GM12874 (cell line): ENCODE measurements at regions not wholly inside any gene's neighbourhood (a gene's known extent, or its start where the extent isn't known, plus 50 kb on each side); places are given as distances from the start of the nearest gene placed in this dataset.

Source experiments
- CTCF ChIP-seq: IDR thresholded peaks from 2 replicates; pipeline ENCODE4 v1.5.1; 2011; ENCODE audit warnings: low read depth, mild to moderate bottlenecking, control low read depth, low read length, moderate library complexity; ENCODE audit not compliant: insufficient read depth

GRCh38 chr16:17743578-17743977, 272.8 kb upstream of the XYLT1 start:
- no peak for TF ChIP-seq CTCF

- TF ChIP-seq CTCF = no peak
These were observed 272.4 kb upstream of the XYLT1 start for GRCh38 chr16:17743158-17743557.

- no peak for TF ChIP-seq CTCF
These were observed 259.1 kb upstream of the XYLT1 start for GRCh38 chr16:17729820-17730219.

GRCh38 chr16:17728196-17728595, 257.4 kb upstream of the XYLT1 start:
- TF ChIP-seq CTCF = no peak

- no peak for TF ChIP-seq CTCF
These were observed 253.6 kb upstream of the XYLT1 start for GRCh38 chr16:17724242-17724898.

- TF ChIP-seq CTCF = no peak
These were observed 252.9 kb upstream of the XYLT1 start for GRCh38 chr16:17723531-17724134.

GRCh38 chr16:17718495-17718894, 247.7 kb upstream of the XYLT1 start:
- no peak for TF ChIP-seq CTCF

- no peak for TF ChIP-seq CTCF
These were observed 235.1 kb upstream of the XYLT1 start for GRCh38 chr16:17705847-17706246.
